Subcutaneous abdominal adipose tissue (tissue), 5 donors: ENCODE measurements at regions not wholly inside any gene's neighbourhood (a gene's known extent, or its start where the extent isn't known, plus 50 kb on each side); places are given as distances from the start of the nearest gene placed in this dataset.

ENCODE experiments used
- H3K27ac ChIP-seq: one replicate; pipeline ENCODE4 v1.7.0; 2013; ENCODE audit warnings: low read depth, mild to moderate bottlenecking, inconsistent platforms, low read length, moderate library complexity
- H3K27me3 ChIP-seq, 5 donors: one replicate each; pipeline ENCODE4 v1.7.0; 2013; ENCODE audit warnings: low read length in 5 of 5, inconsistent platforms in 1 of 5; ENCODE audit not compliant: control insufficient read depth in 5 of 5, insufficient read depth in 4 of 5
- H3K36me3 ChIP-seq, 5 donors: one replicate each; pipeline ENCODE4 v1.7.0; 2013; ENCODE audit warnings: low read length in 5 of 5; ENCODE audit not compliant: control insufficient read depth in 5 of 5, insufficient read depth in 5 of 5
- H3K4me1 ChIP-seq, 5 donors: one replicate each; pipeline ENCODE4 v1.7.0; 2013; ENCODE audit warnings: low read length in 5 of 5, mild to moderate bottlenecking in 3 of 5, moderate library complexity in 1 of 5; ENCODE audit not compliant: control insufficient read depth in 5 of 5, insufficient read depth in 5 of 5
- H3K4me3 ChIP-seq, 5 donors: one replicate each; pipeline ENCODE4 v1.7.0; 2013; ENCODE audit warnings: low read length in 5 of 5, low read depth in 1 of 5
- H3K9ac ChIP-seq, 5 donors: one replicate each; pipeline ENCODE4 v1.7.0; 2013; ENCODE audit warnings: low read length in 5 of 5, mild to moderate bottlenecking in 4 of 5, moderate library complexity in 3 of 5
- H3K9me3 ChIP-seq, 5 donors: one replicate each; pipeline ENCODE4 v1.7.0; 2013; ENCODE audit warnings: low read length in 5 of 5; ENCODE audit not compliant: control insufficient read depth in 5 of 5
- donor health status: healthy.
- donor health status: healthy.
- donor health status: healthy.
- donor health status: healthy.
- donor health status: healthy.

DNA sequence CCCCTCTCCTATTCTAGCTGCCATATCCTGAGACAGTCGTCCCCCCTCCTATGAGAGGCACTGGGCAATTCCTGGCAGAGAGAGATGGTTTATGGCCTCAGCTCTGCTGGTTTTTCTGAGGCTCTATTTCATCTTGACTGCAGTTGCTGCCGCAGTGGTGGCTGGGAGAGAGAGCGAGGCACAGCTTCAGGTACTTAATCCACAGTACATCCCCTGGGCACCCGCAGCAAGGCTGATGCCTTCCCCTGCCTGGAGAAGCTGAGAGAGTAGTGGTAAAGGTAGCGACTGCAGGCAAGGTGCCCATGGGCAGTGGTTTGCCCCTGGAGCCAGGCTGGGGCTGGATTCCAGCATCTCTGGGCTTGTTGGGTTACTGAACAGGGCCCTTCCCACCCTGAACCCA, 324.7 kb downstream of the RPS24 start:
- H3K9ac ChIP-seq, result no peak overlapping the region
- no peaks in the 10 kb centered on the region for H3K36me3 ChIP-seq
- H3K4me1 ChIP-seq, result peaks cover 0 to 15% (median 7%) of the 10 kb centered on the region in 5 donors
- no peak overlapping the region for H3K27ac ChIP-seq
- no peaks in the 10 kb centered on the region for H3K9me3 ChIP-seq
- peaks cover 0 to 6% (median 3%) of the 10 kb centered on the region in 5 donors for H3K27me3 ChIP-seq
- H3K4me3 ChIP-seq, result no peak overlapping the region

DNA sequence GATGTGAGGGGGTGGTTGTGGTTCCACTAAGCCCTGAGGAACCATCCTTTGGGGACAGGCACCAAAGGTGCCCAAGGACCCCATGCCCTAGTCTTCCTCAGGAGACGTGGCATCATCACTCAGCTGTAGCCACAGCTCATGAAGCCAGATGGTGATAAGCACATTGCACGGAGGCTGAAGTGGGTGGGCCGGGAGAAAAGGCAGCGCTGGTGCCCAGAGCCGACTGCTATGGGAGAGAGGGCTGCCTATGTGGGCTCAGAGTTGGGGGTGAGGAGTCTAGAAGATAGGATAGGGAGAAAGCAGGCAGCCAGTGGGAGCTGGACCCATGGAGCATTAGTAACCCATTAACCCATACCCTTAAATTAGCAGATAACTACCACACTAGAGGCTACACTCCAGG, 325.3 kb downstream of the RPS24 start:
- no peak overlapping the region for H3K27ac ChIP-seq
- H3K4me3 ChIP-seq, result no peak overlapping the region
- no peaks in the 10 kb centered on the region for H3K36me3 ChIP-seq
- H3K4me1 ChIP-seq, result peaks cover 0 to 15% (median 7%) of the 10 kb centered on the region in 5 donors
- H3K9ac ChIP-seq, result no peak overlapping the region
- H3K27me3 ChIP-seq, result peaks cover 0 to 6% (median 3%) of the 10 kb centered on the region in 5 donors
- H3K9me3 ChIP-seq, result no peaks in the 10 kb centered on the region

DNA sequence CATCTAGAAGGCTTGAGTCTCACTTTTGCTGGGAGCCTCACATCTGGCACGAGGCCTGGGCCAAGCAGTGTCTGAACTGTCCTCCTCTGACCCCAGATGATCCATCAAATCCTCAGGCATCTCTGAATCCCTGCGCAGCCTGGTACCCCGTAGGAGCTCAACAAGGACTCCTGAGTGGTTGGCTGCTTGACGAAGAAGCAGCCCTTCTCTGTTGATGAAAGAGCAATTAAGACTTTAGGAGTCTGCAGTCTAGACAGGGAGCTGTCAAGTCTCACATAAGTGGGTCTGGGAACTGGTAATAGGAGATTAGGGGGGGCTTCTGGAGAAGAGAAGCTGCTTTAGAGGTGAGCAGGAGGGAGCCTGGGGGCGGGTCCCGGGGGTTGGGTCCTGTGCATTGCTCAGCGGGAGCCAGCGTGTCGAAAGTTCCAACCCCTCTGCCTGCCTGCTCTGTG, 326.0 kb downstream of the RPS24 start:
- Histone ChIP-seq H3K36me3 (no peaks in the 10 kb centered on the region), H3K9ac (no peak overlapping the region), H3K9me3 (no peaks in the 10 kb centered on the region), H3K27me3 (peaks cover 0 to 6% (median 3%) of the 10 kb centered on the region in 5 donors), H3K4me1 (peaks cover 0 to 15% (median 7%) of the 10 kb centered on the region in 5 donors), H3K27ac (no peak overlapping the region), H3K4me3 (no peak overlapping the region)

DNA sequence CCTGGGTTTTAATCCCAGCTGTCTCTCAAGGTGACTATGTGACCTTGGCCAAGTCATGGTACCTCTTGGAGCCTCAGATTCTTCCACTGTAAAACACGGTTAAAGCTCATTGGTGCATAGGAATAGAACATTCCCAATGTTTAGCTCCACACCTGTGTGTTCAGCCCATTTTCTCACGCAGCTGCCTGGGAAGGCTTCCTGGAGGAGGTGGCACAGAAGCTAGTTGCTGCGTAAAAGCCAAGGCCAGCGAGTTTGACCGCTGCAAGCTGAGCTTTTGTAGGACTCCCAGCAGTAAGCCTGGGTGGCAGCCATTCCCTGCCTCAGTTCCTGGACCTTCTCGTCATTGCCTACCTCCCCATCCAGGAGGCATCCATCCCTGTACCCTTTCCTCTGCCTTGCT, 326.6 kb downstream of the RPS24 start:
- Histone ChIP-seq H3K36me3 (no peaks in the 10 kb centered on the region), H3K4me1 (peaks cover 0 to 15% (median 7%) of the 10 kb centered on the region in 5 donors), H3K9ac (no peak overlapping the region), H3K9me3 (no peaks in the 10 kb centered on the region), H3K4me3 (no peak overlapping the region), H3K27ac (no peak overlapping the region), H3K27me3 (peaks cover 0 to 6% (median 3%) of the 10 kb centered on the region in 5 donors)

DNA sequence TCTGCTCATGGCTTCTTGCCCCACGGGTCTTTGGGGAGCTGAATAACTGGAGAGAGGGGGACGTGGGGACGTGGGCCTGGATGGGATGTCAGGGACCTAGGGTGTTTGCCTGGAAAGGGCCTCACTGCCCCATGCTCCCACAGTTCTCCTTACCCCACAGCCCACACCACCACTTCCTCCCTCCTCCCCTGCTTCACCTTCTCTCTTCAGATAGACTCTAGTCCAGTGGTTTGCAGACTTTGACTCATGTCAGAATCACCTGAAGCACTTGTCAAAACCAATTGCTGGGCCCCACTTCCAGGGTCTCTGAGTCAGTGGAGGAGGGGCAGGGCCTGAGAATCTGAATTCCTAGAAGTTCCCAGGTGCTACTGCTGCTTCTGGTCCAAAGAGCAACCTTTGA, 327.4 kb downstream of the RPS24 start:
- H3K27ac ChIP-seq, result no peak overlapping the region
- H3K4me1 ChIP-seq, result peaks cover 0 to 15% (median 7%) of the 10 kb centered on the region in 5 donors
- no peak overlapping the region for H3K9ac ChIP-seq
- no peak overlapping the region for H3K4me3 ChIP-seq
- no peaks in the 10 kb centered on the region for H3K9me3 ChIP-seq
- H3K36me3 ChIP-seq, result no peaks in the 10 kb centered on the region
- peaks cover 0 to 6% (median 3%) of the 10 kb centered on the region in 5 donors for H3K27me3 ChIP-seq

GRCh38 chr10:78362406-78363022, 328.9 kb downstream of the RPS24 start:
- no peak overlapping the region for H3K4me3 ChIP-seq
- H3K4me1 ChIP-seq, result peaks cover 0 to 8% (median 1%) of the 10 kb centered on the region in 5 donors
- H3K9me3 ChIP-seq, result no peaks in the 10 kb centered on the region
- no peak overlapping the region for H3K27ac ChIP-seq
- H3K36me3 ChIP-seq, result no peaks in the 10 kb centered on the region
- no peak overlapping the region for H3K9ac ChIP-seq
- H3K27me3 ChIP-seq, result peaks cover 0 to 6% (median 3%) of the 10 kb centered on the region in 5 donors

GRCh38 chr10:78363190-78363589, 329.5 kb downstream of the RPS24 start:
- Histone ChIP-seq H3K9ac (no peak overlapping the region), H3K36me3 (no peaks in the 10 kb centered on the region), H3K27me3 (peaks cover 0 to 6% (median 3%) of the 10 kb centered on the region in 5 donors), H3K4me1 (peaks cover 0 to 8% (median 0%) of the 10 kb centered on the region in 5 donors), H3K27ac (no peak overlapping the region), H3K9me3 (no peaks in the 10 kb centered on the region), H3K4me3 (no peak overlapping the region)

DNA sequence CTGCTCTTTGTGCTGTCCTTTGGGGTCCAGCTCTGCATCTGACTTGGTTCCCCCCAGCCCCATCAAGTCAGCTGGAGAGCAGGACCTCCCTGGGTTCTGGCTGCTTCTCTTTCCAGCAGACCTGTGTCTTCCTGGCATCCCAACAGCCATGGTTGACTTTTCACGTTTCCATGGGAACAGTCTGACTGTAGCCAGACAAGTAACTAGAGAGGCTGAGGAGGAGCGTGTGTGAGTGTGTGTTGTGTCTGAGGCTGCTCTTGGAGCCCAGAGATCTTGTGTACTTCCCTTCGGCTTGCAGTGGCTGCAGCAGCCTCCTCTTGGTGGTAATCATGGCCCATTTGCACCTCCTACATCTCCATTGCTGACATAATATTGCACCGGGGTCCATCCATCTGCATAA, 332.0 kb downstream of the RPS24 start:
- no peaks in the 10 kb centered on the region for H3K27me3 ChIP-seq
- H3K9me3 ChIP-seq, result no peaks in the 10 kb centered on the region
- H3K4me3 ChIP-seq, result no peak overlapping the region
- H3K4me1 ChIP-seq, result peaks cover 0 to 8% (median 0%) of the 10 kb centered on the region in 5 donors
- no peak overlapping the region for H3K27ac ChIP-seq
- no peak overlapping the region for H3K9ac ChIP-seq
- H3K36me3 ChIP-seq, result no peaks in the 10 kb centered on the region

DNA sequence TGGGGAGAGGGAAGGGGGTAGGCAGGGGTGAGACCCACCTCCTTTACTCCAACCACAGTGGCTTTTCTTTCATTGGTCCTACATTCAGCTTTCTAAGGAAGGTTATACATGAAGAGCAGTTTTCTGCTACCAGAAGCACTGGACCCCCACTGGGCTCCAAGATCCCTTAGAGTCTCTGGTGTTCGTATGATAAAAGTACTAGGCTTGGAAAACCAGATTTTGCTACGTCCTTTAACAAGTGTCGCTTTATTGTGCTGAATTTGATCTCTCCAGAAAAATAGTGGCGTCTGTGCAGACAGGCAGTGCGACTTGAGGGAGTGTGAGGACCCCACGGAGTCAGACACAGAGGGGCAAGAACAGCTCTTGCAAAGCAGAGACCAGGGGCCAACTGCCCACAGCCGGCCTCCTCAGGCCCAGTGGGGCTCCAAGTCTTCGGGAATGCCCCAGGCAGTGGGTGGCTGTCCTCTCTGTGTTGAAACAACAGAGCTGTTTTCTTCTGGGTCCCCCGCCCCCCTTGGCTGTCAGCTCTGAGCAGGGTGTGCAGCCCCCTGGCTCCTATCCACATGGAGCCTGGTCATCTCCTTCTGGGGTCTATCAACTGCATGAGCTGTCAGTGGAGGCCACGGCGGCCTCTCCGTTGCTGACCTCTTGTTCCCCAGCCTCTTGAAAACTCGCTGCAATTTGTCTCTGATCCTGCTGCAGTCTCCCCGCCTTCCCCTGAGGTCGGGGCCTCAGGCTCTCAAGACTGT, 333.2 kb downstream of the RPS24 start:
- Histone ChIP-seq H3K9ac (no peak overlapping the region), H3K36me3 (no peaks in the 10 kb centered on the region), H3K4me1 (peaks cover 0 to 8% (median 0%) of the 10 kb centered on the region in 5 donors), H3K27me3 (no peaks in the 10 kb centered on the region), H3K27ac (no peak overlapping the region), H3K9me3 (no peaks in the 10 kb centered on the region), H3K4me3 (no peak overlapping the region)

GRCh38 chr10:78367751-78368150, 334.1 kb downstream of the RPS24 start:
- Histone ChIP-seq H3K9me3 (no peaks in the 10 kb centered on the region), H3K4me3 (no peak overlapping the region), H3K27me3 (no peaks in the 10 kb centered on the region), H3K9ac (no peak overlapping the region), H3K4me1 (no peaks in the 10 kb centered on the region), H3K36me3 (no peaks in the 10 kb centered on the region), H3K27ac (no peak overlapping the region)
